ENCODE measurements at regions not wholly inside any gene's neighbourhood (a gene's known extent, or its start where the extent isn't known, plus 50 kb on each side); places are given as distances from the start of the nearest gene placed in this dataset.
"Not testable (repeated sequence)": the region's sequence is repeated elsewhere in the genome, so short reads cannot be mapped to it uniquely, and the experiment has no call there.

DNA sequence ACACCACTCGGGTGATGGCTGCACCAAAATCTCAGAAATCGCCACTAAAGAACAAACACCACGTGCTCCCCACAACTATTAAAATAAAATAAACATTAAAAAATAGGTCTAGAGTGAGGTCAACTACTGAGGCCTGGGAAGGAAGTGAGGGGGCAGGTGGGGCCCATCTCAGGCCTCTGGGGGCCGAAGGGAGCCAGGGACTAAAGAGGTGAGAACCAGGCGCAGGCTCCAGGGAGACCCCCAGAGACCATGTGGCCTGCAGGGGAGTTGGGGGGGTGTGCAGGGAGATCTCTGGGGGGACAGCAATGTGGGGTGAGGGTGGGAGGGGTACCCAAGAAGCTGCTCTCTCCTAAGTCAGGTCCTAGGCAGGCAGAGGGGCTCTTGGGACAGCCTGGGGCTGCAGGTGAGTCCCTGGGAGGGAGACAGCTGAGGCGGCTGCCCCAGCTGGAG, 111.3 kb upstream of the SMURF2 start:
- no peak for DNase-seq (ENCODE audit: low read depth)

DNA sequence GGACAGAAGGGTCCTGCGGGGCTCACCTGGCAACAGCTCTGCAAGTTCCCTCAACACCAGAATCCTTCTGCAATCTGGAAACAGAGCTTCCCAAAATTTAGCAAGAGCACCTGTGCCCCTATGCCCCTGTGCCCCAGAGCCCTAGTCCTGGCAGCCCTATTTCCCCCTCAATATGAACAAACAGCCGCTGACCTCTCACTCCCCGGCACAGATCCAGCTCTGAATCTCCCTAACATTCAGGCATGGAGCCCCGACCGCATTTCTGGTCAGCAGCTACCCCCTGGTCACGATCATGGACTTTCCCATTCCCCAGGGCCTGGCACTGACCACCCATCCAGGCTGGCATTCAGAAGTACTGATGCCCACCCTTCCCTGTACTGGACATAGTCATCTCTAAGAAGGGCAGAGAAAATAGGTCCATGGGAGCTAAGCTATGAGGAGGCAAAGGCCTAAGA, 110.8 kb upstream of the SMURF2 start:
- no peak for DNase-seq (ENCODE audit: low read depth)

DNA sequence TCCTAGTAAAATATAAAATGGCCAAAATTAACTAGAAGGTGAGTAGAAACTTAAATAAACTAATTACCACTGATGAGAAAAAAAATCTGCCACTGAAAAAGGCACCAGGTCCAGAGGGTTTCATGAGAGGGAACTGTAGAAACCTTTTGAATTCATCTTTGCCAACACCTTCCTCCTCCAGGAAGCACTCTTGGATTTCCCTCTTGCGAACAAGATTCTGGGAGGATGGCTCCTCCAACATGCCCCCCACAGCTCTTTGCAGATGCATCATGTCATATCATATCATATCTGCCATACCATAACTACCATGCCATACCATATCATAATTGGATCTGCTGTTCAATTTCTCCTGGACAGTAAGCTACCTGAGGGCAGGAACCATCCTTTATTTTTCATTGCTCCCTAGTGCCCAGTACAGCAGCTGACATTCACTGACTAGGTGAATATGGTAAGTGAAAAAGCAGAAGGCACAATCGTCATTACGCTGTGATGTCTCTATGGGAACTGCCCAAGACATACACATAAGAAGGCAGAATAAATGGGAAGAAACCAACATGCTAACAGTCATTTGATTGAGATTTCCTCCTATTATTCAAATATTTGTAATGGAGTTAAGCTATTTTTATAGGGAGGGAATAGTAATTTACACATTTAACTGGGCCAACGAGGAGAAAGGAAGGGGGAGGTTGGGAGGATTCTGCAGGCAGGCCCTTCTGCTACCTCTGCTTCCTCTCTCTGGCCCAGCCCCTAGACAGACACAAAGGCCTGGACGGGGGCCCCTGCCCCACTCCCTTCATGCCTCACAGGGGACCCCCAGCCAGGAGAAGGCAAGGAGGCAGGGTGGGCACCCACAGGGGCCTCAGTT, 110.1 kb upstream of the SMURF2 start:
- no peak for DNase-seq (ENCODE audit: low read depth)

DNA sequence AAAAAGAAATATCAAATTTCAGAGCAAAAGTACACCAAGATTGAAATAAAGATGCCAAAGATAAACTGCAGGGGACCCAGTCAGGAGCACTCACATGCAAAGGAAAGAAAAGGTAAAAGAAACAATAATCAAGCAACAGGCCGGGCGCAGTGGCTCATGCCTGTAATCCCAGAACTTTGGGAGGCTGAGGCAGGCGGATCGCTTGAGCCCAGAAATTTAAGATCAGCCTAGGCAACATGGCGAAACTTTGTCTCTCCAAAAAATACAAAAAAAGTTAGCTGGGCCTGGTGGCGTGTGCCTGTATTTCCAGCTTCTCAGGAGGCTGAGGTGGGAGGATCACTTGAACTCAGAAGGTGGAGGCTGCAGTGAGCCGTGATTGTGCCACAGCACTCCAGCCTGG, 107.6 kb upstream of the SMURF2 start:
- no peak for DNase-seq (ENCODE audit: low read depth)

DNA sequence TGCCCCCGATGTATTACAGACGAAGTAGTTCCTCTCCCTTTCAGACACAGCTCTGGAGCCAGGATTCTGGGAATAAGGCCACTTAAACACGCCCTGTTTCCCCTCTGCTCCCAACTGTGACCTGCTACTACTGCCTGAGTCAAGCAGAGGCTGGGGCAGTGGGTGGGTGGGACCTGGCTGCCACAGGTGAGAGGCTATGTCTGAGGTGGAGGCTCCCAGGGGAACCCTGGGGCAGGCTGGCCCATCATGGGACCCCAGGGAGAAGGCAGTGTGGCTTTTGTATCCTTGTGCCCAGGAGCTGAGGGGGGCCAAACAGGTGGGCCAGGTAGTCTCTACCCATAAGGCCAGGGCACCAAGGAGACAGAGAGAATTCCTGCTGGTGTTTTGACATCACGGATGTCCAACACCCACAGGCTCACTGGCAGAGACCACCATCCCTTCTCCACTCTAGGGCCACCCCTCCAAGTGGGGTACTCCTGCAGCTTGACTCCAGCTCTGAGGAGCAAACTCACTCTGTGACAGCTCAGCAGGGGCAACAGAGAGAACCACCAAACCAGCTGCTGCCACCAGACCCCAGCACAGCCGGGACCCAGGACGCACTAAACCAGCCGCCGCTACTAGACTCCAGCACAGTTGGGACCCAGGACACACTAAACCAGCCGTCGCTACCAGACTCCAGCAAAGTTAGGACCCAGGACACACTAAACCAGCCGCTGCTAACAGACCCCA, 105.3 kb upstream of the SMURF2 start:
- DNase-seq (ENCODE audit: low read depth), result no peak

DNA sequence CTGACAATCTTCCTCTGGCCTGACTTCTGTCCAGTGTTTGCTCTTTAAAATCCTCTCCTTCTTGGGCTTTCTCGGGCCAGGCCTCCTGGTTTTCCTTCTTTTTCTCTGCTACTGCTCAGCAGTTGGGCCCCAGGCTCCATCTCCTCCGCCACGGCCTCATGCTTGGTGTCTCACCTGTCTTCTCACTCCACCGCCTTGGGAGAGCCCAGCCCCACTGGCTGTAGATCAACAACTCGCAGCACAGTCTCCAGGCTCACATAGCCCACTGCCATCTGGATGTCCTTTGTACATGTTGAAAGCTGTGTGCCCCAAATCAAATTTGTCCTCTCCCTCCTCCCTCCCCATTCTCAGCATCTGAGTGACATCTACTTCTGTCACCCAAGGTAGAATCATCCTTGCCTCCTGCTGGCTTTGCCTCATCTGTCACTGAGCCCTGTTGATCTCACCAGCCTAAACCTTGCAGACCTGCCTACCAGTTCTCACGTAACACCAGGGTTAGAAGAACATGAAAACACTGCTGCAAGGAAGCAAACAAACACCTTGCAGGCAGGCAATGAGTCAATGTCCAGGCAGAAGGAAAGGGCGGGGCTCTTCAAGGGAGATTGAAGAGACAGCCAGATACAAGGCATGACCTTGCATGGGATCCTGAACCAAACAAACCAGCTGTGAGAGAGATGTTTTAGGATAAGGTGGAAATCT, 103.2 kb upstream of the SMURF2 start:
- DNase-seq (ENCODE audit: low read depth), result no peak

DNA sequence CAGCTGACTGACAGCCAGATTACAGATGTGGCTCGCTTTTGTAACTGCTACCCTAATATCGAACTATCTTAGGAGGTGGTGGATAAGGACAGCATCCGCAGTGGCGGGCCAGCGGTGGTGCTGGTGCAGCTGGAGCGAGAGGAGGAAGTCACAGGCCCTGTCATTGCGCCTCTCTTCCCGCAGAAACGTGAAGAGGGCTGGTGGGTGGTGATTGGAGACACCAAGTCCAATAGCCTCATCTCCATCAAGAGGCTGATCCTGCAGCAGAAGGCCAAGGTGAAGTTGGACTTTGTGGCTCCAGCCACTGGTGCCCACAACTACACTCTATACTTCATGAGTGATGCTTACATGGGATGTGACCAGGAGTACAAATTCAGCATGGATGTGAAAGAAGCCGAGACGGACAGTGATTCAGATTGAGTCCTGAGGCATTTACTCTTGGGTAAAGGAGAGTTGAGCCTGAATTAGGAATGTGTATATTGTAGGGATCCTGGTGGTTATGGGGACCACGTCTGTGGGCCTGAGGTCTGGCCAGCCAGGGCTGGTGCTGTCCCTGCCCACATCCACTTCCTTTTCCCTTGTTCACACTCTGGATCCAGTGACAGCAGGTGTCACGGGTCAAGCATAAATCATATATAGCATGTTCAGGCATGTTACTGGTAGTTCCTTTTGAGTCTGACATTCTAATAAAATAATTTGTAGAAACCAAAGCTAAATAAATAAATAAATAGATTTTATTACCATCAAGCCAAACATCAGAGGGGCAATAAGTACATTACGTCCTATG, 89.0 kb upstream of the SMURF2 start:
- no peak for DNase-seq (ENCODE audit: low read depth)

DNA sequence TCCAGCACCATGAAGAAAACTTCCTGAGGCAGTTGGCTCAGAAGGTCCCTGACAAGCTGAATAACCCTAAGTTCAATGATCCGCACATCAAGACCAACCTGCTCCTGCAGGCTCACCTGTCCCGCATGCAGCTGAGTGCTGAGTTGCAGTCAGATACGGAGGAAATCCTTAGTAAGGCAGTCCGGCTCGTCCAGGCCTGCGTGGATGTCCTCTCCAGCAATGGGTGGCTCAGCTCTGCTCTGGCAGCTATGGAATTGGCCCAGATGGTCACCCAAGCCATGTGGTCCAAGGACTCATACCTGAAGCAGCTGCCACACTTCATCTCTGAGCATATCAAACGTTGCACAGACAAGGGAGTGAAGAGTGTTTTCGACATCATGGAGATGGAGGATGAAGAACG, 88.4 kb upstream of the SMURF2 start:
- DNase-seq (ENCODE audit: low read depth), result no peak

DNA sequence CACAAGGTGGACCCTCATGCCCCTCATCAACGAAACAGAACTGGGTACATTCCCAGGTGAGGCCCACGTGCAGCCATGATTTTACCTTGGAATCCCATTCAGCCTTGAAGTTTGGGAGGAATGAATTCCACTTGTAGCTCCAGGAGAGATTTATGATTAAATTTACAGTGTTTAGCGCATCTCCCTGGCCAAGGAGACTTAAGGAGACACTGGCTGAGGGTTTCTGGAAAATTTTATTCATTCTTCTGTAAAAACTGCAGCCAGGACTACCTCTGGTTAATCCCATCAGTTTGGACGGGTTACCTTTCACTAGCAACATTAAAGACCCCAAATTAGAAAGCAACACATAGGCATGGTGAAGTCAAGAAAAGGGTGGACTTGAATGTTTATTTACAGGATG, 87.2 kb upstream of the SMURF2 start:
- no peak for DNase-seq (ENCODE audit: low read depth)

DNA sequence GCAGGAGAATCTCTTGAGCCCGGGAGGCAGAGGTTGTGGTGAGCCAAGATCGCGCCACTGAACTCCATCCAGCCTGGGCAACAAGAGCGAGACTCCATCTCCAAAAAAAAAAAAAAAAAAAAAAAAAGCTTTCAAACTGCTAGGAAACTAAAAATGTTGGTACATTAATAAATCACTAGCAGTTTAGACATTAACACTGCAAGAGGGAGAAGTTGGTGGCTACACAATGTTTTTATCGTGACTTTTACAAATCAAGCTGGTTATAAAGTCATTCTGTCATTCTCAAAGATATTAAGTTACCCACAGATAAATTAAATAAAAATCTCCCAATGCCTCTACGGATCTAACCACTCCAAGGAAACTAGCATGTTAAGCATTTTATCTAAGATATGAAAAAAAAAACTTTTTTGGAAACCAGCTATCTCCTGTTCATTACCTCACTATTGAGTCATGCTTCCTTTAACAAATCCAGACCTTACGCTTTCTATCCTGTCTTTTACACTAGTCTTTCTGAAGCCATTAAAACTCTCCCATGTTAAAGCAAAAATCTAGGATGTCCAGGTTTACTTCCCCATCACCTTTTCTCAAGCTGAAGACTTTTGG, 85.9 kb upstream of the SMURF2 start:
- DNase-seq (ENCODE audit: low read depth), result no peak

DNA sequence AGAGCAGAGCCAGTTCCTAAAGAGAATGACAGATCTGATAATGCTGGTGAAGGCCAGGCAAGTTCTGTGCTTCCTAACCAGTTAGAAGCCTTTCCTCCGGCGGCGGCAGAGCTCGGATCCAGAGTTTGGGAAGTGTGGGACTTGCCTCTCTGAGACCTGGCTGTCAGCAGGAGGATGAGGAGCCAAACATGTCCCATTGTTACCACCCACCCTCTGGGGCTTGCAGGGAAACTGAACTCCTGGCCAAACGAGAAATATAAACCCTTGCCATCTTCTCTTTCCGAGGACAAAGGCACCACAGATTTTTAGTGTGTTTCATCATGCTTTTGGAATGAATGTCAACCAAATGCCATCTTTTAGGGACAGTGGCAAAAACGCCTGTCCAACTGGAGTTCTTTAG, 80.2 kb upstream of the SMURF2 start:
- DNase-seq (ENCODE audit: low read depth), result no peak

DNA sequence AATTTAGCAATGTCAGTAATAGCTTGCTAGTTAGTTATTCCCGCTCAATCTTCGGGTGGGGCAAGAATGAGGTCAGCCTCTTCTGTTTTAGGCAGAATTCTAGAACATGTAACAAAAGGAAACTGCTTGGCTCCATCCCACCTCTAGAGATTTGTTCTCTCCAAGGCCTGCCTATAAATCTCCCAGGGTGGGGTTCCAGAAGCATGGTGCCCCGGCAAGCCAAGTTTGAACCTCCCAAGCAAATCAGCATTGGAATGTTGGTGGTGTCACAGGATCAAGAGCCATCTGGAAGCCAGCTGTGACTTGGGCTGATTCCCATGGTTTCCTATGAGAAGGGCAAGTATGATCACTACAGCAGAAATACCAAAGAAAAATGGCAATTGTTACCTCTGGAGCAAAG, 79.8 kb upstream of the SMURF2 start:
- DNase-seq (ENCODE audit: low read depth), result not testable (repeated sequence)

DNA sequence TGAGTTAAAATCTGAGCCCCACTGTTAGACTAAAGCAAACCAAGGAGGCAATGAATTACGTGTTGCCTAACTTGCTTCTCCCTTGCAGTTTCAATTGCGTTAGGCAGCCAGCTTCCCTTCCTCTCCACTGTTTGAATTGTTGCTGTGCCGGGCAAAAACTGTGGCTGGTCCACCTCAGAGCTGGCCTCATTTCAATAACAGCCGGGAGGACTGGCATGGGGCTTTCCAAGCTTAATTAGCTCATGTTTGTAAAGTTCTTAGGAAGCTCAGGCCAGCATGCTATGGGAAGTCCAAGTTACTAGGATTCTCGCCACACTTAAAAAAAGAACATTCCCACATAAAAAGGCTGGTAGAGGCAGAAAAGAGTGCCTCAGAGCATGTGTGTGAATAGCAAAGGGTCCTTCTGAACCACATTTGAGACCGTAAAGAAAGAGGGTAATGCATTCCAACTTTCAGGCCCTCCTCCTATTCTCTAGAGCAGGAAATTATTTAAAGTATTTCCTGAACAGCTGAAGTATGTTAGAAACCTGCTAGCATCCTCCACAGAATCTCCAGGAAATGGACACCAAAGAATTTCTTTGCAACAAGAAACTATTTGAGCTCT, 79.0 kb upstream of the SMURF2 start:
- no peak for DNase-seq (ENCODE audit: low read depth)

DNA sequence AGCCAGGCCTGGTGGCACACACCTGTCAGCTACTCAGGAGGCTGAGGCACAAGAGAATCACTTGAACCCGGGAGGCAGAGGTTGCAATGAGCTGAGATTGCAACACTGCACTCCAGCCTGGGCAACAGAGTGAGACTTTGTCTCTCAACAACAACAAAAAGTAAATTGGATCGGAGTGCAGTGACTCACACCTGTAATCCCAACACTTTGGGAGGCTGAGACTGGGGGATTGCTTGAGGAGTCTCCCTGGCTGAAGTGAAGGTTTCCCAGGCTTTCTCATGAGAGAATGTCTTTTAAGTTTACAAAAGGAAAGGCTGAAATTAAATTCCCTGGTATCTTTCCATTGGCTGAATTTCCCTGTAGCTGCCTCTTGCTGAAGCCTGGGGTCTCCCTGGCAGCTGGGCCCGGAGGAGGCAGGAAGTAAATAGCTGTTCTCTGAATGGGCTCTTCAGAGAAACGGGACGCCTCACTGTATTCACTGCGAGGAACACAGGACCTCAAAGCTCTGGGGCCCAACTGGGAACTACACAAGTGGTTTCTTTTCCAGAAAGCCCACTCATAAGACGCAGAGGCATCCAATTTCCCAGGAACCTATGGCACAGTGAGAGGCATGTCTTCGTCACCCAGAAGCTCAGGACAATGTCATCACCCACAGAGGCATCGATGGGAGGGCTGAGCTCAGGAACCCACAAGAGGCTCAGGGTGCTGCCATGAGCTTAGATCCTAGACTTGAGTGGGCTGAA, 77.4 kb upstream of the SMURF2 start:
- no peak for DNase-seq (ENCODE audit: low read depth)

DNA sequence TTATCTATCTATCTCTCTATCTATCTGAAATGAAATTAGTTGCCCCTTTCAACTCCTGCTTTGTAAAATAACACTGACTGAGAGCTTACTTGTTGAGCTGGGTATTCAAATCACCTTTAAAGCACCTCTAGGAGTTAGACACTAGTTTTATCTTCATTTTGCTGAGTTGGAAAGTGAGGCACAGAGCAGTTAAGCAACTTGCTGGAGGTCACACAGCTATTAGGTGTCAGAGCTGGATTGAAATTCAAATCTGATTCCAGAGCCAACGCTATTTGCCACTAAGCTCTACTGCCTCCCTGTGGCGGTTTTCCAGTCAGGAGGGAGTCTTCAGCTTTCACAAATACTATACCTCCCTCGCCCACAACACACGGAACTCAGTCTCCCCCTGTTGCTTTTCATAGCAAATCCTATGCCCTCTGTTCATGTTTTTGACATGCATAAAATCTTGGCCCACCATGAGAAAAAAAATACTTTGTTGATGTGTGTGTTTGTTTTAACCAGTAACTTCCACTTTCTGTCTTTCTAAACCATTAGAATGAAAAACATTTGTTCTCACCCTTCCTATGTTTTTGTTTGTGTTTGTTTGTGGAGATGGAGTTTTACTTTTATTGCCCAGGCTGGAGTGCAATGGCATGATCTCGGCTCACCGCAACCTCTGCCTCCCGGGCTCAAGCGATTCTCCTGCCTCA, 74.8 kb upstream of the SMURF2 start:
- no peak for DNase-seq (ENCODE audit: low read depth)

DNA sequence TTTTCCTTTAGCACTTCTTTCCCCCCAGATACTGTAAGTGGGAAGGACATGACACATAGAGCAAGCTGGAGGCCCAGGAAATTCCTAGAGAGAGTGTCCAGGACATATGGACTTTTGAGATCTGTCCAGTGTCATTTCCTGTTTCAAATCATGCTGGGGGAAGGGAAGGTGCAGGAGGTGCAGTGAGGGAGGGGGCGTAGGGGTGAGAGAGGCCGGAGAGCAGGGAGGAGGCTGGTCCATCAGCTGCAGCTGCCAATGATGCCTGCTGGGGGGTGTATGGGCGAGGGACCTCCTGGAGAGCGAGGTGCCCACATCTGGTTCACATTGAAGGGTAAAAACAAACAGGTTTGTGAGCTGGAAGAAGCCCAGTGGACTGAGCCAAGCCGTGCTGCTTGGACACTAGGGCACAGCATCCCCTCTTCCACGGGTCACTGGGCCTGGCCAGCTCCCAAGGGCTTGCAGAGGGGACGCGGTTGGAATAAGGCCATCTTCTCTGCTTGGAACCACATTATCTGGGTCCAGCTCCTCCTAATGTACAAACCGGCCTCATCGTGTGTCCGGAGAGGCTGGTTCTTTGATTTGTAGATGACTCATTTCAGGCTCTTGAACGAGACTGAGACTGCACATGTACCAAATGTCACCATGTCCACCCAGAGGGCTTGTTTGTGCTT, 70.4 kb upstream of the SMURF2 start:
- no peak for DNase-seq (ENCODE audit: low read depth)

DNA sequence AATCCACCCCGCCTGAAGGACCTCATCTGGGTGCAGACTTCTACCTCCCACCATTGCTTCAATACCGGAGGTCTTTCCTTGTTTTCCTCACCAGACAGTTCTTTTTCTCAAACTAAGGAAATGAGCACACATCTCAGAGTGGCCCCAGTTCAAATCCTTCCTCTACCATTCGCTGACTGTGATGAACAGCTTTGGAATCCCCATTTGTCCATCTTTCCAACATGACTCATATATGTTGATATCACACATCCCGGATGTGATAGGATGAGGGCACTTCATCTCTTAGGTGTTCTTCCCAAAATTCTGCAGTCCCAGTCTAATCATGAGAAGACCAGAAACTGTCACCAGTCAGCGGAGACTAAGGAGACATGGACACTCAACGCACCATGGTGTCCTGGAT, 67.9 kb upstream of the SMURF2 start:
- not testable (repeated sequence) for DNase-seq (ENCODE audit: low read depth)

DNA sequence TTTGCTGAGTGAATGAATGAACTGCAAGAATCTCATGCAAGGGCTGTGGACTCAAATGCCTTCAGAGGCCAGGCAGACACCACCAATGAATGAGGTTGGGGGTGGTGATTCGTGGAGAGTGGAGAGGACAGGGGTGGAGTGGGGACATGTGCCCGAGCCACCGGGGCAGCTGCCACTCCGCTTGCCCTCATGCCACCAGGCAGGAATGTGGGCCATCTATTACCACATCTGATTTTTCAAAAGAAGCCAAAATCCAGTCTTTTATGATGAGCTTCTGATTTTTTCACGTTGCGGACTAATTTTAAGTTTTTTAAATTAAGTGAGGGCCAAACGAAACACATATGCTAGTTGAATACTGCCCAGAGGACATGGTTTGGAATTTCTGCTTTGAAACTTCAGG, 67.1 kb upstream of the SMURF2 start:
- DNase-seq (ENCODE audit: low read depth), result no peak

All from forelimb muscle (tissue), 1 donor.